ENCODE measurements at regions not wholly inside any gene's neighbourhood (a gene's known extent, or its start where the extent isn't known, plus 50 kb on each side); places are given as distances from the start of the nearest gene placed in this dataset.

GRCh38 chr12:118498171-118498570 is 121.8 kb downstream of the SUDS3 start:
- no peak for TF ChIP-seq EP300 (conservative IDR thresholded peaks at IDR 0.05; ENCODE audit: poor library complexity, severe bottlenecking)
- no peak for TF ChIP-seq REST (IDR thresholded peaks at IDR 0.05; ENCODE audit: borderline replicate concordance)
- no peak for TF ChIP-seq SMC3 (conservative IDR thresholded peaks at IDR 0.05; ENCODE audit: poor library complexity)
- no peak for TF ChIP-seq CTCF (IDR thresholded peaks at IDR 0.05; ENCODE audit: poor library complexity, severe bottlenecking)
